ENCODE measurements at regions not wholly inside any gene's neighbourhood (a gene's known extent, or its start where the extent isn't known, plus 50 kb on each side); places are given as distances from the start of the nearest gene placed in this dataset.

GRCh38 chr5:176734756-176735342, 75.5 kb upstream of the UNC5A start:
- no peak for DNase-seq

GRCh38 chr5:176735383-176736265, 74.7 kb upstream of the UNC5A start:
- no peak for DNase-seq

GRCh38 chr5:176736301-176736930, 73.9 kb upstream of the UNC5A start:
- DNase-seq, result no peak

DNA sequence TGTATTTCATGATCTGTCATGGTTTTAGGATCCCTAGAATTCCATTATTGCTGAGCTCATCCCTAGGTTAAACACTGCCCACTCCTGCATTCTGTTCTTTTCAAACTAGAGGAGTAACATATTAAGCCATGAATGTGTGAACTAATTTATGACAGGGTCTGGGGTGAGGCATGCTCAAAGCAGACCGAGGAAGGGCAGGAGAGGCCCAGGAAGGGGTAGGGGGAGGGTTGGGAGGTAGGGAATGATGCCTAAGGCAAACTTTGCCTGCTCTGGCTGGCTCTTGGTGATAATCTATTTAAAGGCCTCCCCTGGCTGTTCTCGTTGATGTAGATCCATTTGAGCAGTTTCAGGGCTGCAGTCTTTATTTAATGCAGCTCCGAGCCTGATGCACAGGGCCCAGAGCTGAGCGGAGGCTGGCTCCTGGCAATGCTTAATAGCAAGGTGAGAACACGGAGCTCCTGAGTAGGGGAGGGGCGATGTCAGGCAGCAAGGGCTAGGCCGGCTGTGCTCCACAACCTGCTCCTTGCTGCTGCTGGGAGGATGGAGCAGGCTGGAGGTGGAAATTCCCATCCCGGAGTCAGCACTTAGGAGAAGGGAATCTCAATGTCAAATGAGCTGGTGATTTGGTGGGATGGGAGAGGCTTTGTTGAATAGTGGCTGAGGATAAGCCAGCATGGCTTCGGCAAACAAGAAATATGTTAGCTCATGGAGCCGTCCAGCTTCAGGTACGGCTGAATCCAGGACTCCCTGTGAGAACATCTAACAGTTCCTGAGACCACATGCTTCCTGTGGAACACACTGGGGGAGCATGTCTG, 73.2 kb upstream of the UNC5A start:
- DNase-seq, result no peak

DNA sequence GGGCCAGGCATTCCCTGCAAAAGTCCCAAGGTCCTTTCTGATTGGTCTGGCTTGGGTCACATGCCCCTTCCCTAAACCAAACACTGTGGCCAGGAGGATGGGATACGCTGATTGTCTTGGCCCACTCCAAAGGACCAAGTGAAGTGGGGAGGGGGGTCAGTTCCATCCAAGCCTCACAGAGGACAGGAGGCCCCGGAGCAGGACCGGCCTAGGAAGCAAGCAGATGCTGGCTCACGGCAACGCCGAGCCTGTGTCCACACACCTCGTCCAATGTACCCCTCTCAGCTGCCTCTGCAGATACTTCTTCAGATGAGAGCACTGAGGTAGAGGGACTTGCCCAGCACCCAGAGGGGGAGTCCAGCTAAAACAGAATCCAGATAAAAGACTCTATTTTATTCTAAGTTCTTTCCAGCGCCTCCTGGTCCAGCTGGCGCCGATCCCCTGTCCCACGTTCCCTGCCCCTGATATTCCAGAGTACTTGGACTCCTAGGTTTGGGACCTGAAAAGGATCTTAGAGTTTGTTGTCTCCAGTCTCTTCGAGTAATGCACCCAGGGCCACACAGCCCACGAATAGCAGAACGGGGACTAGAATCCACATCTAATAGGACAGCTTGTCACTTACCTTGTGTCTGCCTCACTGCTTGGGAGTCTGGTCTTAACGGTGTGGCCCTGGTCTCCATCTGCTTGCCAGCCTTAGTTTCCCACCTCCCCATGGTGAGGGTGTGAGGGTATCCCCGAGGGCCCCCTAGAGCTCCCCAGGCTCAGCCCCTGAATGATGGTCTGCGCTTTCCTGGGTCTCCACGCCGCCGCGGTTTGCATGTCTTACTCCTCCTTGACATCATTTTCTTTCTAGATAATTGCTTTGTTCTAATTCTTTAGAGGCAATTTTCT, 72.4 kb upstream of the UNC5A start:
- DNase-seq, result no peak

DNA sequence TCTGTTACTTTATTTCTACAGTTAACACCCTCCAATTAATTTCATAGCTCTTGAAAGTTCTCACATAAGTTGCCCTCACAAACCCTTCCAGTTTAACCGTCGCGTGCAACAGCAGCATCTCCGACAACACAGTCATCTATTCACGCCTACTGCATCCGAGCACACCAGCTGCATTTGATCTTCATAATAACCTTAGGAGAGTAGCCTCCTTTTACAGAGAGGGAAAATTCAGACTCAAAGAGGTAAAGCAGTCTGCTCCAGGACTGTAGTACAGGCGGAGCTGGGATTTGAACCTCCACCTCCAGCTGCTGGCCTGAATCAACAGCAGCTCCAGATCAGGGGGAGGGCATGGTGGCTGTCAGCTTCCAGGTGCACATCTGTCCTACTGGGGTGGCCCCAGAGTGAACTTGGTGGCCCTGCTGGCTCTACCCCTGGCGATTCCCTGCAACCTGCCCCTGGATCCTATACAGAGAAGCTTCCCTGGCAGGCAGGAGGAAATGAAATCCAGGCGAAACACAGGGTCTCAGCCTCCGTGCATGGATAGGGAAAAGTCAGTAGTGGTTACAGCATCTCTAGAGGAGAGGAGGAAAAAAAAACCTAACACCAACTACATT, 71.6 kb upstream of the UNC5A start:
- no peak for DNase-seq

- DNase-seq, result peak; percentile 81
Observed at GRCh38 chr5:176739461-176740051, 70.8 kb upstream of the UNC5A start.

DNA sequence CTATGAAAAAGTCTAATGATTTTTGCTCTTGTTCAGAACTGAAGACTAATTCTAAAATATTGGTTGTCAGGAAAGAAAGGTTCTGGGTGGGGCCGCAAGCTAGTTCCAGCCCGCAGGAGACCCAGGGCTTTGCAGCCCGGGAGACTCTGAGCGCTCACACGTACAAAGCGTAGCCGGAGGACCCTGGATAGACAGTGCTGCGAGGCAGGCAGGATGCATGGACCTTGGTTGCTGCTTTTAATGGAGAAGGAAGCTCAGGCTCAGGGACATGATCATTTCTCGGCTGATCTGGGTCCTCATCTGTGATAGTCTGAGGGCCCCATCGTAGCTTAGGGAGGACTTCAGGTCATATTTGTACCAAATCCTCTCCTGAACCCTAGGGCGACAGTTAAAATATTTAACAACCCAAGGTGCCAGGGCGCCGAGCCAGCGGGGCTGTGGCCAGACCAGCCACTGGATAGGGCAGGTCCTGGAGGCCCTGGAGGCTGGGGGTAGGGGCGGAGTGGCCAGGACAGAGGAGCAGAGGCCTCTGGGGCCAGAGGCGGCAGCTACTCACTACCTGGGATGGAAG, 70.1 kb upstream of the UNC5A start:
- peak; percentile 9 for DNase-seq

DNA sequence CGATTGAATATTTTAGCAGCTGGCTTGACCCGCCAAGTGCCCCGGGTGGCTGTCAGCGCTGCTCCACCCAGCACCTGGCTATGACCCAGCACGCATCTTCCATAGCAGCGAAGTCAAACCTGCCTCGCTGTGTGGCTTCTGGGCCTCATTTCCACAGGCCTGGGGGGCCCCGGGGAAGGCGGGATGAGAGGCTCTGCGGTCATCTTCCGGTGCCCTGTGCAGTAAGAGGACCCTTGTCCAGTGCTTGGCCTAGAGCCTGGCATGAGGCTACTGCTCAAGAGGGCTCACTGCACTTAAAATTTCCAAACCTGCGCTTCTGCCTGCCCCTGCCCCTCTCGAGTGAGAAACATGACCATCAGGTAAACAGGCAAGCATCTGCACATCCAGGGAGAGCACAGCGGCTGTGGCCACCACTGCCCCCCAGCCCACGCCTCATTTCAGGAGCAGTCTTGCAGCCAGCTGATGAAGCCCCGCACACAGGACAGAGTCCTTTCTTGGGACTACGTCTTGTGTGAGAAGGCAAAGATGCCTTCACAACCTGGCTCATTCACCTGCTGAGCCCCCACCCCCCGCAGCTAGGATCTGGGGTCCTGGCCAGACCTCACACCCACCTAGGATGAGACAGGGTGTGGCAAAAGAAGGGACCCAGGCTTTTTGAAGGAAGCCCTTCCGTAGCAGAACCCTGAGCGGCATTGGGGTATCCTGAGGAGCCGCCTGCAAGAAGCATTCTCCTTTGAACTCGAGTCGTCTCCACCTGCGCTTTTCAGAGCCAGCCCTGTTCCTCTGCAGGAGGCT, 69.5 kb upstream of the UNC5A start:
- DNase-seq, result peak; percentile 23

- DNase-seq, result no peak
Observed at GRCh38 chr5:176741561-176742211, 68.7 kb upstream of the UNC5A start.

DNA sequence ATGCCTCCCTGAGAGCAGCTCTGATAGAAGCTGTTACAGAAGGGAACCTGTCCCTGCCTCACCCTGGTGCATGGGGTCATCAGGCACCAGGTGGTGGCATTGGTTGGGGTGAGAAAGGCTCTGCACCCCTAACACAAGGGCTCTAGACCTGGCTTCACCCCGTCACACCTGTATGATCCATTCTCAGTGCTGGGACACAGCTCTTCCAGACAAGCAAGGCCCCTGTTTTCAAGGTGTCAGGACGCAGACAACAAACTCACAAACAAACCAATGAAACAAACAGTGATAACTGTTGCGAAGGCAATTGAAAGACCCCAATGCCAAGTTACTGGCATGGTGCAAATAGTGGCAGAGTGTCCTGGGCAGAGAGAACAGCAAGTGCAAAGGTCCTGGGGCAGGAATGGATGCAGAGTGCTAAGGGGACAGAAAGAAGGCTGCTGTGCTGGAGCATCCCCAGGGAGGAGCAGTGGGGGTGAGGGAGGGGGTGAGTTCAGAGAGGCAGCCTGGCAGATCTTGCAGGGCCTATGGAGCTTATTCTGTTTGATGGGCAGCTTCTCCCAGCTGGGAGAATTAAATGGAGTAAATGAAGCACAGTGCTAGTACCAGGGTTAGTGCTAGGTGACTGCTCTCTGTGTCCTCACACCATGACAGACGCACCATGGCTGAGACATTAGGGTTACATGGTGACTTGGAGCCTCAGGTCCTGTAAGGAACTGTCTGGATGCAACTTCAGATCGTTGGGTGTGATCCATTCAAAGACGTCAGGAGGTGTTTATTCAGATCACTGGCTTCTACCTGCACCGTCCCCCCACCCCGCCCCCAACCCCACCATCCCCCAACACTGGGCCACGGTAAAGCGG, 67.9 kb upstream of the UNC5A start:
- no peak for DNase-seq

- peak; percentile 66 for DNase-seq
Observed at GRCh38 chr5:176743136-176743861, 67.1 kb upstream of the UNC5A start.

DNA sequence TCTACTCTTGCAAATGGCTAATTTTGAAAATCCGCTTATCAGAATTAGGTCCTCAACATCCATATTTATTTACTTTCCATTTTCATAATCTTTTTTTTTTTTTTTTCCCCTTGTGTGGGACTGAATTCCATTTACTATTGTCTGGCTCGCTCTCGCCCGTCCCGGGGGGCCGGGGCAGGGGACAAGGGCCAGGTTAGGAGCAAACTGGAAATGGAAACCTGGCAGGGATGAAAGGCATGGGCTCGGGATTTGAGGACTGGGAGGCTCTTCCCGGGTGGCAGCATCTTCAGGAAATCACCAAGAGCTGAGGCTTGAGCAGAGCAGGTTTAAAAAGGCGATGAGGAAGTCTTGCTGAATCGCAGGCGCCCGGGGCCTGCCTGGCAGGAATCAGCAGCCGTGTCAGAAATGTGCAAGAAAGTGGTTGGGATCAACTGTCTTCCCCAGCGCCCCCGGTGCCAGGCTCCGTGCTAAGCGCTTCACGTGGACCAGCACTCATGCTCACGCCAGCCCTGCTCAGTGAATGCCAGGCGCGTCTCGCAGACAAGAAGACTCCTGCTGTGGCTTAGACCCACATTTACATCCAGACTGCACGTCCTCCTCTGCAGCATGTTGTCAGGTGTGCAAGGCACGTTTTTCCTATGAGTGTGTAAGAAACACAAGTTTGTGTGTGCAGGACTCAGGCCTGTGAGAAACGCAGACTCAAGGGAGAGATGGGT, 66.3 kb upstream of the UNC5A start:
- DNase-seq, result no peak

DNA sequence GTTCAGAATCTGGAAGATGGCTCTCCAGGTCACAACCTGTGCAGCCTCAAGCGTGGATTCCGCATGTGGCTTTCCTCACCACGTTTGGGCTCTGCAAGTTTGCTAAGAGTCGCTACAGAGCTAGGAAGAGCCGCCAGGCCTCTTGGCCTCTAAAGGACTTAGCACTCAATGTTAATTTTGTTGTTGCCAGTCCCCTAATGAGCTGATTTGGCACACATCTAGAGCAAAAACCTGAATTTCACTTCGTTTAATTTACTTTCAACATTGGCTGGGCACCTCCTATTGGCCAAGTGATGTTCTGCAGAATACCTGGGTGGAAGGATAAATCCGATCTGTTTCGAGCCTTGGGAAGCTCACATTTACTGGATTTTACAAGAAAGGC, 65.8 kb upstream of the UNC5A start:
- DNase-seq, result no peak

GRCh38 chr5:176747670-176748072, 62.7 kb upstream of the UNC5A start:
- no peak for DNase-seq

DNA sequence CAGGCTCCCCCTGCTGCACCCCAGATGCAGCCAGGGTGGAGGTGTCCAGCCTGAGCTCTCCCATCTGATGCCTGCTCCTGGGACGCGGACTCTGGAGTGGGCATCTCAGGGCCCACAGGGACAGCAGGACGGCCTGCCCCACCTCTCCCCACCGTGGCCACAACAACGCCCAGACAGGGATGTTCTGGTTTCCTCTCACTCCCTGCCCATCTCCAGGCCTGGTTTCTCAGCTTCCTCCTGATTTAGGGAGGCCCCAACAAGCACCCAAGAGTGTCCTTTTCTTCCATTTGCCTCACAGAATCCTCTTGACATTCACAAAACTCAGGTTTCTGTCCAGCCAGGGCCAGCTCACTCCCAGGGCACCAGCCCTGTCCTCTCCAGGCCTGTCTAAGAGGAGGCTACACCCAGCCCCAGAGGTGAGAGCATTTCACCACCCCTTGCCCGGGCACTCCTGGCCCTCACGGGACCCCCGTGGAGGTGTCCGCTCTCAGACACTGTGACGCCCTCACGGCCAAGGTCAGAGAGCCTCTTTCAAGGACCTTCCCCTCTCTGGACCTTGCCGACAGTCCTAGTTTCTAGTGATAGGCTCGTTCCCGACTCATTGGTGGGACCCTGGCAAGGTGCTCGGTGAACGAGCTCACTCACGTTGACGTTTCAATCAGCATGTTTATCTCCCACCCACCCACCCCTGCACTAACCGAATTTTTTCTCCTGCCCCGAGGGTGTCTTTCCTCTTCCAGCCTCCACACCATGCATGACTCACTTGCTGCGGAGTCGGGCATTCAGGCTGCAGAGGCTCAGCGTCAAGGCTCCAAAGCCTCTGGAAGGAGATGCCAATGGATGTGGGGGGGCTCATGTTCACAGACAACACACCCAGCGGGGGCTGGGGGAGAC, 62.0 kb upstream of the UNC5A start:
- DNase-seq, result no peak
